ENCODE measurements at regions not wholly inside any gene's neighbourhood (a gene's known extent, or its start where the extent isn't known, plus 50 kb on each side); places are given as distances from the start of the nearest gene placed in this dataset.
"Not testable (repeated sequence)": the region's sequence is repeated elsewhere in the genome, so short reads cannot be mapped to it uniquely, and the experiment has no call there.

GRCh38 chr3:110015231-110015963, 678.1 kb upstream of the DPPA4 start:
- DNase-seq = no peak

- no peak for DNase-seq
Observed at GRCh38 chr3:110016235-110016815, 679.0 kb upstream of the DPPA4 start.

DNA sequence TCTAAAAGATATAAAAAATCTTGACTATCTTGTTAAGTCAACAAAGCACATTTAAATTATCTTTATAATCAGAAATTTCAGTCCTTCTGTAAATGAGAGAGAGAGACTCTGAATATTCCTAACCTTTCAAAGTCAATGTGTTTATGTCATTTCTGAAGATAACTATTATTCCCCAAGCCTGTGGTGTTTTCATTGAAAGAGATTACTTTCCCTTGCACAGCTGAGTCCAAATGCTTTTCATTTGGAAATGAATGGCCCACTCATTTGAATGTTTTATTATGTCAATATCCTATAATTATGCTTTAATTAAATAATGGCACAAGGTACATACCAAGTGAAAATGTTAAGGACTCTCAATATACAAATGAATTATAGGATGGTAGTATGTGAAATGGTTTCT, 680.0 kb upstream of the DPPA4 start:
- no peak for DNase-seq

- DNase-seq = no peak
Observed at GRCh38 chr3:110021659-110022058, 684.3 kb upstream of the DPPA4 start.

GRCh38 chr3:110023022-110023421, 685.7 kb upstream of the DPPA4 start:
- DNase-seq = not testable (repeated sequence)

DNA sequence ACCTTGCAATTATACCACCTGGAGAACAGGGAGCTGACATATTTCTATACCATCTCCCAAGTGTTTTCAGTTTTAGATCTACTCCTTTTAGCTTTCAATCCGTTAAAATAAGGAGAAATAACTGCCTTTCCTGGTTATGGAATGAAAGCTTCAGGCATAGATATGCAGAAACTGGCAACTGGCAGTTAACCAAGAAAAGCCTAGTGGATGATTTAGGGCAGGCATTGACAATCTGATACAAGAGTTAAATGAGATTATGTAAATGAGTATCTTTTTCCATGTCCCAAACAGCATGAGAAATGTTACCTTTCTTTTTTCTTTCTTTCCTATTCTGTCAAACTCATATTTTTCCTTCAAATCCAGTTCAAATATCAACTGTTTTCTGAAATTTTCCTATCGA, 689.1 kb upstream of the DPPA4 start:
- no peak for DNase-seq

DNA sequence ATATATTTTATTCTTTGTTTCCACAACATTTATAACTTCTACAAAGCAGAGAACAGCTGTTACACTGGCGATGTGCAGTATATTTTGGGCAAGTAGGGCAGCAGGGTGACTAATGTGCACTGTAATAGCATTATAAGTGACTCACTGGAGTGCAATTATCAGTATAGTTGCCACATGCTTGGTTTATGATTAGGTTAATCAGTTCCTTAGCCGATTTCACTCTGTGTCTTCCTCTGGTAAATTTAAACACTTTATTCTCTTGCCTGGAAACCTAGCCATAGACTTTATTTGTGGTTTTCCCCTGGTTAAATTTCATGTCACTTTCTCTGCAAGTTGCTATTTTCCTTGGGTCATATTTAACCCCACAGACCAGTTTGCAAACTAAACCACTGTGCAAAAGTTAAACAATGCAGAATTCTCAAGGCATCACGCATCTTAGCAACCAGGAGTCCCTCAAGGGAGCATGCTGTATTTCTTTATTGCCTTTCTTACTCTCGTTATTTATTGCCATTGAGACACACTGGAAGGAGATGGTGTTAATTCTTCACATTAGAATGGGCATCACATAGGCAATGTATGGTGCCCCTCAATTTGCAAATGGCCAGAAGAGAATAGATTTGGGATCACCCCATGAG, 690.2 kb upstream of the DPPA4 start:
- DNase-seq = no peak

DNA sequence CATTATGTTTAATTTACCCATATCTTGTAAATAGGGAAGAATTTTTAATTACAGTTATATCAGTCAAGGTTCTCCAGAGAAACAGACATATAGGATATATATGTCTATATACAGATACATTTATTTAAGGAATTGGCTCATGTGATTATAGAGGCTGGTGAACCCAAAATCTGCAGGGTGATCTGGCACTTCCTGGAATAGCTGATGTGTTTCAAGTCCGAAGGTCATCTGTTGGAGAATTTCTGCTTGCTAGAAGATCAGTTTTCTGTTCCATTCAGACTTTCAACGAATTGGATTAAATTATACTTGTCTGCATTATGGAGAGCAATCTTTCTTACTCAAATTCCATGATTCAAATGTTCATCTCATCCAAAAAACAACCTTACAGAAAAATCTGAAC, 694.6 kb upstream of the DPPA4 start:
- no peak for DNase-seq

GRCh38 chr3:110059431-110059830, 722.1 kb upstream of the DPPA4 start:
- DNase-seq = no peak

GRCh38 chr3:110062716-110063115, 725.4 kb upstream of the DPPA4 start:
- DNase-seq = no peak

- DNase-seq = no peak
Observed at GRCh38 chr3:110063178-110063577, 725.8 kb upstream of the DPPA4 start.

GRCh38 chr3:110066206-110066605, 728.9 kb upstream of the DPPA4 start:
- no peak for DNase-seq

GRCh38 chr3:110067527-110067926, 730.2 kb upstream of the DPPA4 start:
- DNase-seq = no peak

- no peak for DNase-seq
Observed at GRCh38 chr3:110069761-110070160, 732.4 kb upstream of the DPPA4 start.

- no peak for DNase-seq
Observed at GRCh38 chr3:110070161-110070916, 733.0 kb upstream of the DPPA4 start.

GRCh38 chr3:110074095-110074494, 736.7 kb upstream of the DPPA4 start:
- no peak for DNase-seq

DNA sequence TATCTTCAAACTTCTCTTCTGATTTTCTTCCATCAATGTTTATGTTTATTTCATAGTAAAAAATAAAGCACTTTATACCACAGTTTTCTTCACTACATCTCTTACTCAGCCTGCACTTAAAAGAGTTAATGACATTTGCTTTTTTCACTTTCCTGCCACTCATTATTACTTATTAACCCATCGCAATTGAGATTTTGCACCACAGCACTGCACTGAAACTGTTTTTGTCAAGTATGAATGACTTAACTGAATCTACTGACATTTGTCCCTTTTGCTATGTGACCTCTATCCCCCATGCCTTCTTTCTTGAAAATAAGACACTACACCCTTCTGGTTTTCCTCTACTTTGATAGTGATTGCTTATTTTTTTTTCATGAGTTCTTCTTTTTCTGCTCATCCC, 739.7 kb upstream of the DPPA4 start:
- DNase-seq = no peak

GRCh38 chr3:110093411-110093810, 756.1 kb upstream of the DPPA4 start:
- no peak for DNase-seq

DNA sequence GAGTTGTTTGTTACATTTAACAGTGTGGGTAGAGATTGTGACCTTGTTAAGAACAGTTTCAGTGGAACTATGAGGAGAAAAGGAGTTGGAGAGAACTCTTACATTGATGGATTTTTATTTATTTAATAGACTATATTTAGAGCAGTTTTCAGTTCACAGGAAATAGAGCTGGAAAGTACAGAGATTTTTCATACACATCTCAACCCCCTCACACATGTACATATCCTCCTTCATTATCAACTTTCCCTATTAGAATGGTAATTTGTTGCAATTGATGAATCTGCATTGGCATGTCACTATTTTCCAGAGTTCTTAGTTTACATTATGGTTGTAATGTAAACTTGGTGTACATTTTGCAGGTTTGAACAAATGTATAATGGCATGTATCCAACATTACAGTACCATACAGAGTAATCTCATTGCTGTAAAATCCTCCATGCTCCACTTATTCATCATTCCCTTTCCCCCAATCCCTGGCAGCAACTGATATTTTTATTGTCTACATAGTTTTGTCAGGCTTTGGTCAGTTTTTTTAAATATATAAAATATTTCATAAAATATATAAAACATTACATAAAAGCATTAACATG, 756.6 kb upstream of the DPPA4 start:
- no peak for DNase-seq

DNA sequence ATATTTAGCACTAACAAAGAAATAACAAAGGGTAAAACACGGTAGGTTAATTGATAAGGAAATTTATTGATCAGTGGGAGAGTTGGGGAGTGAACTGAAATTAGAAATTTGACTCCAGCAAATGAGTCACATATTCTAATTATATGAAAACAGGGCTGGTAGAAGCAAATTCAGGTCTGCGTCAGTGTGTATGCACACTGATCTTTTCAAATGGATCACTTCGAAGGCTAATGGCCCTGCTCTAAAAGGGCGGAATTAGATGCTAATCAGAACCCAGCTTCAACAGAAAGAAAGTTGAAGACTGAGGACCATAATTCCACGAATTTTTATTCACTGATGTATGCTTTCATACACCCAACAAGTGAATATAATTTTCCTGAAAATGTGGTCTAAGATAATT, 762.4 kb upstream of the DPPA4 start:
- no peak for DNase-seq

- no peak for DNase-seq
Observed at GRCh38 chr3:110101361-110101760, 764.0 kb upstream of the DPPA4 start.

DNA sequence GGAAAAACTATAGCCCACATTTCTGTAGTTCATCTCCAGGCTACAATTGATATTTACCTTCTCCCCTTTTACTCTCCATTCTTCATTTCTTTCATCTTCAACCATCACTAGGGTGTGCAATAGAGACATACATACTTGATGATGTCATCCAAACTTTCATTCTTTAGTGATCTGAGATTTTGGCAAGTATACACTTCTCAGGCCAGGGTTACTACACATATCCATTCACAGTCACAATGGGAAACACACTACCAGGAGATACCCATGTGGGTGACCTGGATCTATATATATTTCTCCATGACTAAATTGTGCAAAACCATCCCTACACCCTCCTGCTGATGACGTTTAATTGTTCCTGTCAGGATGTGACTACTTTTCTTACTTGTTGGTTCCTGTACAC, 769.5 kb upstream of the DPPA4 start:
- no peak for DNase-seq

DNA sequence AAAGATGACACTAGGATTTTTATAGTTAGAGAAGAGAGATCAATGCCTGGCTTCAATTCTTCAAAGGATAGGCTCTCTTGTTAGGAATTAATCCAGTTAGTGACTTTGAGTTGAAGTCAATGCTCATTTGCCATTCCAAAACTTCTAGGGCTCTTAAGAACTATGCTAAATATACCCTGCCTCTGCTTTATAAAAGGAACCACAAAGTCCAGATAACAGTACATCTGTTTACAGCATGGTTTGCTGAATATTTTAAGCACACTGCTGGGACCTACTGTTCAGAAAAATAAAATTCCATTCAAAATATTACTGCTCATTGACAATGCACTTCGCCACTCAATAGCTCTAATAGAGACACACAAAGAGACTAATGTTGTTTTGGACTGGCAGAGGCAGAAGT, 786.6 kb upstream of the DPPA4 start:
- DNase-seq = no peak
